HK-2 (cell line): ENCODE measurements at regions not wholly inside any gene's neighbourhood (a gene's known extent, or its start where the extent isn't known, plus 50 kb on each side); places are given as distances from the start of the nearest gene placed in this dataset.

ENCODE experiments used
- DNase-seq: peaks from one replicate; pipeline ENCODE4 v3.0.0-alpha.2; 2018; ENCODE audit not compliant: unreplicated experiment

- DNase-seq: no peak
Measured at GRCh38 chr20:34163307-34163706, 51.3 kb upstream of the EIF2S2 start.

- no peak for DNase-seq
Measured at GRCh38 chr20:34164381-34164984, 52.4 kb upstream of the EIF2S2 start.

- DNase-seq: no peak
Measured at GRCh38 chr20:34165018-34165619, 53.1 kb upstream of the EIF2S2 start.

GRCh38 chr20:34171640-34172039 lies 59.6 kb upstream of the EIF2S2 start:
- no peak for DNase-seq

GRCh38 chr20:34172926-34173325 lies 60.9 kb upstream of the EIF2S2 start:
- no peak for DNase-seq

GRCh38 chr20:34175079-34175478 lies 63.0 kb upstream of the EIF2S2 start:
- no peak for DNase-seq

- no peak for DNase-seq
Measured at GRCh38 chr20:34175879-34176278, 63.8 kb upstream of the EIF2S2 start.

GRCh38 chr20:34177052-34177451 lies 64.2 kb upstream of the ASIP start:
- DNase-seq: no peak

- no peak for DNase-seq
Measured at GRCh38 chr20:34179637-34180360, 61.4 kb upstream of the ASIP start.

GRCh38 chr20:34180460-34181120 lies 60.6 kb upstream of the ASIP start:
- peak; percentile 34 for DNase-seq

- DNase-seq: no peak
Measured at GRCh38 chr20:34181484-34181883, 59.7 kb upstream of the ASIP start.

- no peak for DNase-seq
Measured at GRCh38 chr20:34185766-34186620, 55.2 kb upstream of the ASIP start.

GRCh38 chr20:34189572-34190163 lies 51.6 kb upstream of the ASIP start:
- no peak for DNase-seq

GRCh38 chr20:34190262-34190661 lies 51.0 kb upstream of the ASIP start:
- DNase-seq: no peak

- peak; percentile 66 for DNase-seq
Measured at GRCh38 chr20:34190679-34191090, 50.5 kb upstream of the ASIP start.
